Kidney (tissue), 13 donors: ENCODE measurements at regions not wholly inside any gene's neighbourhood (a gene's known extent, or its start where the extent isn't known, plus 50 kb on each side); places are given as distances from the start of the nearest gene placed in this dataset.

Source experiments
- DNase-seq, 5 donors: peaks; one replicate each; pipeline ENCODE4 v3.0.0-alpha.2; 2013 to 2020
- FAIRE-seq: peaks from 2 replicates; lab custom pipeline; 2012; peaks lifted over from hg19 to GRCh38; lab: Jason Lieb, UNC
- H3K27ac ChIP-seq, 2 donors: one replicate each; pipeline ENCODE4 v1.7.0; 2013; ENCODE audit warnings: low read depth in 2 of 2, low read length in 2 of 2, inconsistent platforms in 1 of 2
- H3K27me3 ChIP-seq: one replicate; pipeline ENCODE4 v1.7.1; 2013; ENCODE audit warnings: low read length, inconsistent platforms; ENCODE audit not compliant: control insufficient read depth, insufficient read depth
- H3K36me3 ChIP-seq, 3 donors: one replicate each; pipeline versions ENCODE4 v1.7.0 to v1.7.1; 2013; ENCODE audit warnings: low read length in 3 of 3, control low read depth in 1 of 3, inconsistent platforms in 1 of 3; ENCODE audit not compliant: insufficient read depth in 3 of 3, control insufficient read depth in 2 of 3
- H3K4me1 ChIP-seq, 3 donors: one replicate each; pipeline versions ENCODE4 v1.7.0 to v1.7.1; 2013; ENCODE audit warnings: low read length in 3 of 3, inconsistent platforms in 1 of 3, low read depth in 1 of 3; ENCODE audit not compliant: control insufficient read depth in 2 of 3, insufficient read depth in 2 of 3
- H3K4me3 ChIP-seq, 3 donors: one replicate each; pipeline versions ENCODE4 v1.7.0 to v1.8.1; 2013; ENCODE audit warnings: low read length in 3 of 3, control low read depth in 1 of 3, inconsistent platforms in 1 of 3
- H3K9ac ChIP-seq, 3 donors: one replicate each; pipeline versions ENCODE4 v1.7.0 to v1.7.1; 2013; ENCODE audit warnings: low read length in 3 of 3, control low read depth in 1 of 3, inconsistent platforms in 1 of 3
- H3K9me3 ChIP-seq, 3 donors: one replicate each; pipeline versions ENCODE4 v1.7.0 to v1.7.1; 2013; ENCODE audit warnings: low read length in 3 of 3, control low read depth in 1 of 3, inconsistent platforms in 1 of 3; ENCODE audit not compliant: control insufficient read depth in 2 of 3, insufficient read depth in 1 of 3
- CTCF ChIP-seq: IDR thresholded peaks from 3 replicates; pipeline ENCODE4 v1.5.1; 2012; ENCODE audit warnings: mild to moderate bottlenecking, moderate library complexity, borderline replicate concordance; ENCODE audit not compliant: insufficient read depth; ENCODE audit errors: extremely low read depth
- intact Hi-C: fragments of 100-400 bp; cut with DNase I; formaldehyde crosslinking; loops from one replicate; pipeline ENCODE4 v1.11.1; 2022
- donor health status: control.
- donor health status: control.
- donor health status: control.
- donor health status: control.
- donor health status: control.
- donor health status: DM: yes; HTN: yes; CAD: no.
- donor health status: Normal renal cell carcinoma (clear cell type).

GRCh38 chr10:47127188-47127785, 172.7 kb upstream of the GDF10 start:
- no peak overlapping the region for H3K27ac ChIP-seq
- no peak overlapping the region for H3K4me3 ChIP-seq
- H3K27me3 ChIP-seq: no peaks in the 10 kb centered on the region
- no peaks in the 10 kb centered on the region for H3K9me3 ChIP-seq
- H3K36me3 ChIP-seq: no peaks in the 10 kb centered on the region
- intact Hi-C loops: no loop called here
- H3K4me1 ChIP-seq: no peaks in the 10 kb centered on the region
- no peak for TF ChIP-seq CTCF
- no peak for FAIRE-seq
- DNase-seq: no peak
- H3K9ac ChIP-seq: no peak overlapping the region

- Histone ChIP-seq H3K27ac (no peak overlapping the region), H3K27me3 (no peaks in the 10 kb centered on the region), H3K4me3 (no peak overlapping the region), H3K4me1 (no peaks in the 10 kb centered on the region), H3K36me3 (no peaks in the 10 kb centered on the region), H3K9me3 (no peaks in the 10 kb centered on the region), H3K9ac (no peak overlapping the region)
- no peak for TF ChIP-seq CTCF
- DNase-seq (no peak), FAIRE-seq (no peak)
- intact Hi-C loops: no loop called here
These were observed 169.5 kb upstream of the GDF10 start for GRCh38 chr10:47130491-47130890.

GRCh38 chr10:47133871-47134570, 166.0 kb upstream of the GDF10 start:
- no peaks in the 10 kb centered on the region for H3K27me3 ChIP-seq
- no peaks in the 10 kb centered on the region for H3K4me1 ChIP-seq
- TF ChIP-seq CTCF: no peak
- no peak overlapping the region for H3K9ac ChIP-seq
- no peak for DNase-seq
- H3K36me3 ChIP-seq: no peaks in the 10 kb centered on the region
- H3K9me3 ChIP-seq: no peaks in the 10 kb centered on the region
- no peak for FAIRE-seq
- intact Hi-C loops: no loop called here
- H3K4me3 ChIP-seq: no peak overlapping the region
- H3K27ac ChIP-seq: no peak overlapping the region
